CD4-positive, alpha-beta T cell treated with Interleukin-15 for 4 hours (primary cell): ENCODE measurements at regions not wholly inside any gene's neighbourhood (a gene's known extent, or its start where the extent isn't known, plus 50 kb on each side); places are given as distances from the start of the nearest gene placed in this dataset.

Experiments
- DNase-seq: peaks from one replicate; pipeline ENCODE4 v3.0.0-alpha.2; 2020; ENCODE audit warnings: low spot score

GRCh38 chr18:22674272-22674671 lies 256.6 kb upstream of the CTAGE1 start:
- DNase-seq, result no peak

DNA sequence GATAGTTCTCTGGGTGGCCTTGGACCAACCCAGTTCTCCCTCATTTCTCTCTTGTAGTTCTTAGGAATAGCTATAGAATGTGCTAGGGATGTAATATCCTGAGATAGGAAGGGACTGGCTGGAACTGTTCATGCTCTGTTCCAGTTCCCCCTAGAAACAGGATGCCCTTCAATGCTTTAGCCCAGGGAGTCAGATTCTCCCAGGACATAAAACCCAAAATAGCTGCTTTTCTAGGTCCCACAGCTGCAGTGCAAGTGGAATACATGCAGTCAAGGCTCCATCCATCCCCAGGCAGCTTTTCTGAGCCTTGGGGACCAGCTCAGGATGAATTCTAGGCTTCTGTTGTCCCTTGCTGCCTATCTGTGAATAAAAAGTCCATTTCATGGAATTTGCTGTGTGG lies 257.3 kb upstream of the CTAGE1 start:
- no peak for DNase-seq

GRCh38 chr18:22676423-22676822 lies 256.7 kb upstream of the RBBP8 start:
- no peak for DNase-seq

GRCh38 chr18:22678486-22678885 lies 254.6 kb upstream of the RBBP8 start:
- no peak for DNase-seq

GRCh38 chr18:22680944-22681343 lies 252.2 kb upstream of the RBBP8 start:
- DNase-seq, result no peak

- no peak for DNase-seq
Measured at GRCh38 chr18:22681908-22682307, 251.2 kb upstream of the RBBP8 start.

DNA sequence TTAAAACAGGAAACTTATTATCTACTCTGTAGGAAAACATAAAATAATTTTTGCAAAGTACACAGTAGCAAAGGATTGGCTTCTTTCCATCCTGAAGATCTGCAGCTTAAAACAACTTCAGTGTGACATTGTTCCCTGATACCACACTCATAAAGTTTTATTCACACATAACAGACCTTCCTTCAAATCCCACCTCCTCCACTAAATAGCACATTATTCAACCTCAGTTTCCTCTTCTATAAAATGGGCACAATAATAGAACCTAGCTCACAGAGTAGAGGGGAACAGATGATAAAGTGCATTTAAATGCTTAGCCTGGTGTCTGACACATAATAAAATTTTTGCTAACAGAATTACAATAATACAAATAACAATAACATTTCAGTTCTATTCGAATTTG lies 250.4 kb upstream of the RBBP8 start:
- DNase-seq, result no peak

GRCh38 chr18:22683196-22683676 lies 249.9 kb upstream of the RBBP8 start:
- DNase-seq, result no peak

GRCh38 chr18:22683786-22684185 lies 249.3 kb upstream of the RBBP8 start:
- no peak for DNase-seq

DNA sequence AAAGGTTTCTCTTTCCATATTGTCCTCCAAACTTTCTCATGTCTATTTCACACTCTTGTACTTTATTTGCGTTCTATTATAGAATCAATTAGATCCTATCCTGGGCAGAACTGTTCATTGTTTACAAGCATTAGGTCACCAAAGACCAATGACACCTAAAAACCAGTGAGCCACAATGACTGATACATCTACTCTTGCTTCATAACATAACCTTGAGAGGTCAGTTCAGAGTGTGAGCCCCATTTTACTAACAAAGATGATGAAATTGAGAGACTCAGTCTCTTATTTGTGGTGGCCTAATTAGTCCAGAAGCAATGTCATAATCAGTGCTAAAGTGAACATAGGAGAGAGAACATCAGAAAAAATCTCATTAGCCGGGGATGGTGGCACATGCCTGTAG lies 248.9 kb upstream of the RBBP8 start:
- DNase-seq, result no peak

DNA sequence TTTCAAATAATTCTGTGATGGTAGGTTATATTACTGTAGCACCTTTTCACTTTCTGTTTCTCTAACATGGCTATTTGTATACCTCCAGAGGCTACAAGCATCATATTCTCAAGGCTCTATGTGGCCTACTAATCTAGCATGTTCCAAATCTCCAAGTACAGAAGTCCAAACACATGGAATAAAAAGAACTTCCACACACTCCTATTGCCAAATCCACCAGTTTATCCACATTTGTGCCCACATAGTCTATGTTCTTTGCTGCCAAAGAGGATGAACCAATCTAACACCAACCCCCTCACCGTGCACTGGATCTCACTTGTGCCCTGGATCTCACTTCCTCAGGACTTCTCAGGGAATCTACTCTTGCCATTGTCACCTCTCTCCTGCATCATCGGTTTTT lies 247.3 kb upstream of the RBBP8 start:
- no peak for DNase-seq

GRCh38 chr18:22687892-22688680 lies 245.0 kb upstream of the RBBP8 start:
- DNase-seq, result no peak

GRCh38 chr18:22688877-22689496 lies 244.1 kb upstream of the RBBP8 start:
- DNase-seq, result no peak

- DNase-seq, result no peak
Measured at GRCh38 chr18:22689712-22690111, 243.4 kb upstream of the RBBP8 start.

DNA sequence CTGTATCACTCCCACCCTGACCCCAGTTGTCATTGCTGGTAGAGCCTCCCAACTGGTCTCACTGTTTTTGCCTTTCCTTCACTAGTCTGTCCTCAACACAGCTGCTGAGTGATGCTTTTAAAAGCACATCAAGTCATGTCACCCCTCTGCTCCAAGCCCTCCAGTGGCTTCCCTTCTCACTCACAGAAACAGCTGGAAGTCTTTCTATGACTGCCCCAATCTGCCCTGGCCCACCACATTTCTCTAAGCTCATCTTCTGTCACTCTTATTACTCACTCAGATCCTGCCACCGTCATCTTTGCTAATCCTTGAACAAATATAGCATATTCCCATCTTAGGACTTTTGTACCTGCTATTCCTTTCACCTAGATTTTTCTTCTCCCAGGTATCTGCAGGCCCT lies 242.6 kb upstream of the RBBP8 start:
- no peak for DNase-seq

DNA sequence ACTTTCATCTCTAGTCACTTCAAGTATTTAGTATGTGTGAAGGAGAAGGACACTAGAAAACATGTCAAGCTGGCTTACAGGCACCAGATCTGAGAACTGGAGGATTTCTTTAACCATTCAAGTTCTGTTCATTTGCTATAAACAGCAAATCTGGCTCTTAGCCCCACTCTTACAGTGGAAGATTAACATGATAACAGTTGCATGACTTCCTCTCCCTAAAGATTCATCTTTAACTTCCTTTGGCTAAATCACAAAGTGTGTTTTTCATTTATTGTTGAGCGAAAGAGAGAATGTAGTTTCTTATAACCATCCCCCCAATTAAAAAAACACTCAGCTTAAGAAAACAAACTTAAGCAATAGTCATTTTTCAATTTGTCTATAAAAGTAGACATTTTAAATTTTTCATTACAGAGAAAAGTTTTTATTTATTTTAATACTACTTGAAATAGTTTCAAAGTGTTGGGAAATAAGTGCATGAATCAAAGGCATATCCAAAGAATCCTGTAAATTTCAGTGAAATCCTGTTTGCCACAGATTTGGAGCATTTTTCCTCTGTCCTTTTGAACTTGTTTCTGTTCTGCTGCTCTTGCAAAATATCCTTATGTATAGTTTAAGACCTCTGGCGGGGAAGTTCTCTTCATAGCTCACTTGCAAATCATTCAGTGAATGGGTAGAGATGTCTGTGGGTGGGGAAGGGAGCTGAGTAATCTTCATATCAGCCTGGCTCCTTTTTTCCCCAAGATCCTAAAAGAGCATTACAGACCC lies 241.0 kb upstream of the RBBP8 start:
- no peak for DNase-seq

DNA sequence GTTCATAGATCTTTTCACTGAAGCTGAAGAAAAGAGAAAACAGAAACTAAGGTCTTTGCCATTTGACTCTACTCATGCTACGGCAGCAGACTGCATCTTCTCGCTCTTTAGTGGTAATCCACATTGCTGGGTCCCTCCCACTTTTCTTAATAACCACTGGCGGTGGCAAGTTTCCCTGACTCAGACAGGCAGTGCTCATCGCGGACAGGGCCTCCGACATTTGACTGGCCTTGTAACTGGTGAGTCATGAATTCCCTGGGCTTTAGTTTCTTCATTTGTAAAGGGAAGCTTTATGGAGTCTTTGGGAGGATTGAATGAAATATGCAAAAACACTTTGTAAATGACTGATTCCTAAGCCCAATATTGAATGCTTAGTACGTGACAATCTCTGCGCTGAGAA lies 238.2 kb upstream of the RBBP8 start:
- DNase-seq, result no peak

GRCh38 chr18:22695674-22696073 lies 237.5 kb upstream of the RBBP8 start:
- no peak for DNase-seq

GRCh38 chr18:22697561-22697960 lies 235.6 kb upstream of the RBBP8 start:
- DNase-seq, result no peak

- DNase-seq, result no peak
Measured at GRCh38 chr18:22698711-22699110, 234.4 kb upstream of the RBBP8 start.

- DNase-seq, result no peak
Measured at GRCh38 chr18:22699629-22700028, 233.5 kb upstream of the RBBP8 start.

GRCh38 chr18:22700920-22701319 lies 232.2 kb upstream of the RBBP8 start:
- no peak for DNase-seq

DNA sequence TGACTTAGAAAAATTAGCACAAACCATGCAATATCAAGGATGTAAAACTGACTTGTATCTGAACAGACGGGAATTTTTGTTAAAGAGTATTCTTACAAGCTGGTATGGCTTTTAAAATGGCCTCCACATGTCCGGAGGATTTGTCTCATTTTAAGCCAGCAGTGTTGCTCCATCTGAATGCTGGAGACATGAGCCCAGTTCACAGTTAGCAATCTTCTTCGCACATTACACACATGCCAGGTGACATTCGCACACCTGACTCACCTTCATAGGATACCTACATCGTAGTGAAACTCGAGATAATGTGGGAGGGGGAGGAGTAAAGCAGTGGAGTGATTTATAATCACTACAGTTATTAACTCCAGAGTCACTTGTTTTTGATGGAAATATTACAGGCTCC lies 231.8 kb upstream of the RBBP8 start:
- no peak for DNase-seq
